NCI-H187 (cell line): ENCODE measurements at regions not wholly inside any gene's neighbourhood (a gene's known extent, or its start where the extent isn't known, plus 50 kb on each side); places are given as distances from the start of the nearest gene placed in this dataset.
"Not testable (repeated sequence)": the region's sequence is repeated elsewhere in the genome, so short reads cannot be mapped to it uniquely, and the experiment has no call there.

Source experiments
- DNase-seq, 2 experiments: peaks; one replicate each; lab custom pipeline; 2025; lab: John Stamatoyannopoulos, UW

- DNase-seq, result no peak
Measured at GRCh38 chr6:94698773-94699172, 878.6 kb upstream of the MANEA start.

GRCh38 chr6:94687255-94687654, 890.1 kb upstream of the MANEA start:
- DNase-seq, result not testable (repeated sequence)

- DNase-seq, result no peak
Measured at GRCh38 chr6:94683409-94683808, 893.9 kb upstream of the MANEA start.

GRCh38 chr6:94680669-94681212, 896.6 kb upstream of the MANEA start:
- DNase-seq, result no peak

- no peak for DNase-seq
Measured at GRCh38 chr6:94673251-94673650, 904.1 kb upstream of the MANEA start.

- no peak for DNase-seq
Measured at GRCh38 chr6:94670017-94670416, 907.3 kb upstream of the MANEA start.

GRCh38 chr6:94668876-94669275, 908.5 kb upstream of the MANEA start:
- DNase-seq, result no peak

GRCh38 chr6:94658929-94659328, 918.4 kb upstream of the MANEA start:
- DNase-seq, result no peak

- no peak for DNase-seq
Measured at GRCh38 chr6:94651239-94651638, 926.1 kb upstream of the MANEA start.

GRCh38 chr6:94645191-94645590, 932.1 kb upstream of the MANEA start:
- no peak for DNase-seq

- DNase-seq, result no peak
Measured at GRCh38 chr6:94639564-94639963, 937.8 kb upstream of the MANEA start.

- DNase-seq, result no peak
Measured at GRCh38 chr6:94636780-94637385, 940.5 kb upstream of the MANEA start.

GRCh38 chr6:94623586-94623985, 953.7 kb upstream of the MANEA start:
- DNase-seq, result no peak

GRCh38 chr6:94622783-94623182, 954.6 kb upstream of the MANEA start:
- no peak for DNase-seq

- DNase-seq, result no peak
Measured at GRCh38 chr6:94600636-94601035, 976.7 kb upstream of the MANEA start.

GRCh38 chr6:94597487-94597886, 979.8 kb upstream of the MANEA start:
- no peak for DNase-seq

GRCh38 chr6:94590416-94590815, 986.9 kb upstream of the MANEA start:
- no peak for DNase-seq

- no peak for DNase-seq
Measured at GRCh38 chr6:94588301-94588700, 989.0 kb upstream of the MANEA start.

- DNase-seq, result no peak
Measured at GRCh38 chr6:94584211-94584610, 993.1 kb upstream of the MANEA start.

GRCh38 chr6:94570581-94570980, 1006.8 kb upstream of the MANEA start:
- DNase-seq, result no peak

GRCh38 chr6:94562846-94563245, 1014.5 kb upstream of the MANEA start:
- DNase-seq, result no peak

GRCh38 chr6:94559829-94560537, 1017.4 kb upstream of the MANEA start:
- DNase-seq, result no peak

- not testable (repeated sequence) for DNase-seq
Measured at GRCh38 chr6:94557207-94557606, 1020.1 kb upstream of the MANEA start.

GRCh38 chr6:94548201-94548600, 1029.1 kb upstream of the MANEA start:
- no peak for DNase-seq
